GM21526 (cell line): ENCODE measurements at regions not wholly inside any gene's neighbourhood (a gene's known extent, or its start where the extent isn't known, plus 50 kb on each side); places are given as distances from the start of the nearest gene placed in this dataset.
"Not testable (repeated sequence)": the region's sequence is repeated elsewhere in the genome, so short reads cannot be mapped to it uniquely, and the experiment has no call there.

ENCODE experiments used
- ATAC-seq: cut with Tn5 transposase; IDR thresholded peaks from one replicate; pipeline ENCODE4 v1.9.1; 2021; ENCODE audit warnings: moderate library complexity; ENCODE audit not compliant: unreplicated experiment, low FRiP score

DNA sequence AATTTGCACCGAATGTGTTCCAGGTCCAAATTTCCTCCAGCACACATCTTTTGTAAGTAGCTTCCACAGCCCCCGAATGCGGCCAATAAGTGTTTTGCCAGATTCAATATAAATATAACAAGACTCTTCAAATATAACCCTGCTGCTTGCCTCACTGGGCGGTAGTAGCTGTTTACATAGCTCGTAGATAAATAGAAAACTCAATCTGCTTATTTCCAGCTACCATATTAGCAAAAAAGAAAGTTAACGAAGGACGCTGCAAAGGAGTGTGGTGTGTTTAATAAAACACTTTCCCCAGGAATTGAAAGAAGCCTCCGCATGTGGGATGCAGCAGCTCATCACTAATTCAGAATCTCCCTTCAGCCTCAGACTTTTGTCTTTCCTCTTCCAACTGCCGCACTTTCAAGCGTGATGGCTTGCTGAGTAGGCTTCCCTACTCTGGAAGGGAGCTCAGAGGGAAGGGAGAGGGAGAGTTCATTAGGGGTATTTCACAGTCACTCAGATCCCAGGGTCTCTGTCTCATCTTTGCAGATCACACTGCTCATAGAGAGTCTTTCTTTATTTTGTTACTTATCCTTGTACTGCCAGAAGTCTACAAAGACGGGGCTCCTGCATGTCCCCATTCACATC lies 367.0 kb downstream of the RND3 start:
- ATAC-seq, result no peak

DNA sequence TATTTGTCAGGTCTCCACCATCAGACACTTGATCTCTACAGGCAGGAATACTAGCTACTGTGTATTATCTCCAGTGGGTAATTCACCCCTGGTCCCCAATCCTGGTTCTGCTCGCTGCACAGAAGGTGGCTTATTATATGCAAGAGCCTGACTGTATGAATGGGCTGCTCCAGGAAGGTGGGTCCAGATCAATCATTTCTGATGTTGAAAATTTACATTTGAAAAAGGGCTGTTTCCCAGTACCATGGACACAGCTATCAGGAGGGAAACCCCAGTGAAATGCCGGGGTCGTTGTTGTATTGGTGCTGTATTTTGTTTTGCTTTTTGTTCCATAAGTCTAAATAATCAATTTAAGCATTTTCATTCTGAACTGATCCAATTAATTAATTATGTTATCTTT lies 367.6 kb downstream of the RND3 start:
- no peak for ATAC-seq

DNA sequence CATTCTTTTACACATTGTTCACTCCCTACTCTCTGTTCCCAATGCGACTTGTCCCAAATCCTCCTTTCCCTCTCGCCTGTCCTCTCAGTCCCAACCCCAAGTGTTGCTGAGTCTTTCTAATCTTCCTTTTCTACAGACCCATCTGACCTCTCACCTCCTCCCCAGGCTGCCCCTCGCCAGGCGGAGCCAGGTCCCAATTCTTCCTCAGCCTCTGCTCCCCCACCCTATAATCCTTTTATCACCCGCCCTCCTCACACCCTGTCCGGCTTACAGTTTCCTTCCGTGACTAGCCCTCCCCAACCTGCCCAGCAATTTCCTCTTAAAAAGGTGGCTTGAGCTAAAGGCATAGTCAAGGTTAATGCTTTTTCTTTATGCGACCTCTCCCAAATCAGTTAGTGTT lies 373.4 kb downstream of the RND3 start:
- ATAC-seq, result not testable (repeated sequence)

DNA sequence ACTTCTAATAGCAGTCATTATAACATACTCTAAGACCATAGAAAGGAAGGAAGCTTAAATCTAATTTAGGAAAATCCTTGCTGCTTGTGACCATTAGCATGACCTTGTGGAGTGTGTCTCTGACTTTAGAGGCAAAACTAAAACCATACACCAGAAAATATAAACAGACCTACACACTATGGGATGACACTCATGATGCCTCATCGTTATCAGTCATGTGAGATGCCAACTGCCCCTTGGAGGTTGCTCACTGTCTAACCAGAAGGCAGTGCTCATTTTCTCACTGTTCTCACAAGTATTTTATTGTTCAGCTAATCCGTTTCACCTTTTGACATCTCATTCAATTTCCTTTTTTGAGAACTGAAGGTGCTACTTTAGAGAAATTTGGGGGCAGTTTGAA lies 376.9 kb downstream of the RND3 start:
- ATAC-seq, result no peak

DNA sequence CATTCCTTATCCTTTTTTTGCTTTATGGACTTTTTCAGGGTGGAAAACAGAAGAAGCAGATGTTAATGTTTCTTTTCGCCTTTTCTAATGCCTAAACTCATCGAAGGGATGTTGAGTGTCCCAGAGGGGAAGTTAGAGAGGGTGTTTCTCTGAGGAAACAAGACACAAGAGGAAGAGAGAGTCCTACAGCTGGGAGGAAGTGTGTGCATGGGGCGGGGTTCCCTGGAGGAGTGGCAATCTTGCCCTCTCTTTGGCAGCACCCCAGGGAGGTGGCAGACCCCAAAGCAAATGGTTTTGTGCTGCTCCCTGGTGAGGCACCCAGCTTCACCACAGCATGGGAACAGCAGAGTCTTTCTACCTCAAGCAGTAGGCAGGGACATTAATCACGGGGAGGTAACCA lies 377.6 kb downstream of the RND3 start:
- ATAC-seq, result no peak

DNA sequence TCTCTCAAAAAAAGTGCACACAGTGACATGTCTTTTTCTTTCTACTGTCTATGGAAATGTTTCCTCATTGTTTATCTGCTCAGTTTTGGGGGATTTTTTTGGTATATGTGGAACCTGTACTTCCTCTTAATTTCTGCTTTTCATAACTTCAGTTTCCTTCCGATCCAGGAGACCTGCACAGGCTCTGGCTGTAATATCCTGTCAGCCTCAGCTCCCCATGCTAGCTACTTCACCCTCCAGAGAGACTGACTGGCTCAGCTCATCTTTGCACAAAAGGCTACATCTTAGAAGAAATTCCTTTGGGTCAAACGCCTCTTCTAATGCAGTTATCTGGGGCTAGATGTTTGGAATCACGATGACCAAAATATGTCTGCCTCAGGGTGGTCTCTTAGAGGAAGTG lies 378.4 kb downstream of the RND3 start:
- no peak for ATAC-seq

DNA sequence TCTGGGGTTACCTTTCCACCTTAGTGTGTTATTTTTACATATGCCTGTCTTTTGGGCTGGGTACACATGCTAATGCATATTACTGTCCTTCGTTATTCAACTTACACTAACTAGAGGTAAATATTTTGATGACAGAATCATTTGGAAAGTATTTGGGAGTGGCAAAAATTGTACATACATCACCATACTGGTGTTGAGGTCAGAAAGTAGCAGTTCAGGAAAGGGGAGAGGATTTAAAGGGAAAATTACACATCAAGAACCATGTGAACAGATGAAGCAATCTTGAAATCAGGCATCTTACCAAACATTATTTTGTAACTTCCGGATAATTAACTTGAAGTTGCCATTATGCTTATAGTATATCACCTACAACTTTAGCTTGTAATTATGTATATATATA lies 379.7 kb downstream of the RND3 start:
- ATAC-seq, result no peak

DNA sequence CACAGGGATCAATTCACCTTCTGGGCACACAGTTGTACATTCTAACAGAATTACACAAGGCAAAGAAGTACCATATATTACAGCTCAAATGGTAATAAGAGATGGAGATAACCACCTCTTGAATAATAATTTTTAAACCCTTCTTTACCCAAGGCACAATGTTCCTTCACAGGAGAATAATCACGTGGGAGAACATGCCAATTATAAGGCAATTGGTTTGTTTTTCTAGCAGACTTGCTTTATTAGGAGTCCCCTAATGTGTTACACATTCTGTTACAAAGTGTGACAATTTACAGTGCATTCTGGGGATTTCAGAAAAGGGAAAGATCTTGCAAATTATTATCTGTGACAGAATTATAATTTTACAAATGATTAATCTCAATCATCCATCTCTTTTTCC lies 380.3 kb downstream of the RND3 start:
- no peak for ATAC-seq

DNA sequence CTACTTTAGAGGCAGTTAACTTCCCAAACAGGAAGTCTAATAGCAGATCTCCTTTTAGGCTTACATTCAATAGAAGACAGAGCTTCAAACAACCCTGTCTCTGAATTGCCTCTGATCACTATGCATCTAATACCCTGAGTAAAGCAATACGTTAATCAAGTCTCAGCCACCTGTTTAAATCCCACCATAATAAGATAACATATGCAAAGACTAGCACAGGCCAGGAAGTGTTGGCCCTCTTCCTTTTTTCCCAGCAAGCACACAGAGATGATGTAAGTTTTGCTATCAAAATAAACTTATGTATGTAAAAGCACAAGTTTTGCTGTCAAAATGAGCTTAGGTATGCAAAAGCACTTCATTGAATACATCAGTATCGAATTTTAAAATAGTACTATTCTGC lies 385.5 kb downstream of the RND3 start:
- no peak for ATAC-seq

DNA sequence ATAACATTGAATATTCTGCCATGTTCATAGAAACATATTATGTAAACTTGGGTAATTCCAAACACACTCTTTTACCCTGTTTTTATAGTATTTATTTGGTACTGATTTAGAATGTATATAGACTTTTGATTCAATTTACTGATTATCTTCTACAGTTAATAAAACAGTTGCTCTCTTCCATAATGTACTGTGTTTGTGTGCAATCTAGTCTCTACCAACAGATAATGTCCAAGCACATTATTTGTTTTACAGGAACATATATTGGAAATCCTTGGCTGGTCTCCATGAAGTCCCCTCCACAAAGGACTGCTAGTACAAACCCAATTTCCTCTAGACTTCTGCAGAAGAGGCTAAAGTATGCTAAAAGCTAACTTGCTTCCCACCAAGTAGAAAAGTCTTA lies 386.6 kb downstream of the RND3 start:
- no peak for ATAC-seq

DNA sequence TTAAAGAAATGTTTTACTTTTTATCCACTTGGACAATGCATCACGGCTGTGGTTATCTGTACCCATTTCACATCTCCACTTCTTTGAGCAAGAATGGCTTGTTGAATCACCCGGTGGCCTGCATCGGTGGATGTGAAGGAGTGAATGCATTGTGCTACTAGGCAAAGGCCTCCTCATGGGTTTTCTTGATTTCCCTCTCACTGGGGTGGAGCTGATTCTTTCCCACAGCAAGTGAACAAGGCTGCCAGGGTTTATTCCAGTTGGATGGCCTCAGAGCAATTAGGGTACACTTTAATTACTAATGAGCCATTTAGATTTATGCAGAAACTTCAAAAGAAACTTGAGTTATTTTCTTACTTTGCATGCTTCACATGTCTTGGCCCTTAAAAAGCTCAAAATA lies 387.1 kb downstream of the RND3 start:
- ATAC-seq, result no peak

DNA sequence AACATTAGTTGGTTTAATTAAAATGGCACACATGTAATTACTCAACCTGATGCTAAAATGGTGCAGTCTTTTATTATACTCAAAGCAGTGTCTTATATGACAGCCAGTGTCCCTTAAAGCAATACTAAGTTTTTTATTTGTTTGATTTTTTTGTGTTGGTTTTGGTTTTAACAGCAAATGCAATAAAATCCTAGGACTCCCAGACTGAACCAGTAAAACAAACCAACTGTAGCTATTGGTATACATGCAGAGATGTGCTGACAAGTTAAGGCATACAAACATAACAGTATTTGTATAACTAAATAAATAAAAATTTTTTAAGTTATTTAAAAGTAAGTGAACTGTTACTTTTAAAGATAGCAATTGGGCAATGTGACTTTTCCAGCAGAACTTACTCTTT lies 387.7 kb downstream of the RND3 start:
- no peak for ATAC-seq

DNA sequence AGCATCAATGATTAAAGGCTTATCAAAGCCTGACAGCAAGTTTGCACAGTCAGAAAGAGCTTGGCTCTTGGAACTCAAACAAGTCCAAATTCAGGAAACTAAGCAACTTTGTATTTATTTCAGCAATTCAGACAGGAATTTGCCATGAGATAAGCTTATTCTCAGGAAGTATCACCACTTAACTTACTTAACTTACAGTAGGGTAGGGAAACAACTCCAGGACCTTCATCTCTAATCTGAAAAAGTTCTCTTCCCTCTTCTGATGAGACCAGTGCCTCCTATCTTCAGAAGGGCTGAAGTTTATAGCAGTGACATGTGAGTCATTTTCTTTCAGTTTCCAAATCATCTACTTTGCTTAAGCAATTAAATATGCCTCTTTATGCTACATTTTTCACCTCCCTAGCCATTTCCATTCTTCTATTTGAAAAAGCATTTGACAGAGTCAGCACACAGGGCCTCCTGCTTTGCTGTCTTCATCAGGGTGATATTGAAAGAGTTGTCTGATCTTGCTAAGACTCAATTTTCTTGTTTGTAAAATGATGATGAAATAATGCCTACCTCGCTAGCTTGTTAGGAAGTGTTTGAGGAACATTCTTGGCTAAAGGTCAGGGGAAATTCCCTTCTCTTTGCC lies 389.5 kb downstream of the RND3 start:
- no peak for ATAC-seq

DNA sequence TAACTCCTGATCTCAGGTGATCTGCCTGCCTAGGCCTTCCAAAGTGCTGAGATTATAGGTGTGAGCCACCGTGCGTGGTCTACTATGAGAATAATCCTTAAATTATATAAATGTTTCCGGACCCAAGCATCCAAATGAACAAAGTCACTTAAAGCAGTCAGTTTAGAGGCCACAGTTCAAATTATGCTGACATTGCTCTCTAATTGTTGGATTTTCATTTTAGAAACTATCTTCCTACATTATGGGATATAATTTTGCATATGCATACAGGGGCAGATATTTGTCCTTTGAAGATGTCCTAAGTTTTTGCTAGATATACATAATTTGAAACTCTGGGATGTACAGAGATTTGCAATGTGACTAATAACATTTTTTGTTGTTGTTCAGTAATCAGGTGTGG lies 390.1 kb downstream of the RND3 start:
- no peak for ATAC-seq

DNA sequence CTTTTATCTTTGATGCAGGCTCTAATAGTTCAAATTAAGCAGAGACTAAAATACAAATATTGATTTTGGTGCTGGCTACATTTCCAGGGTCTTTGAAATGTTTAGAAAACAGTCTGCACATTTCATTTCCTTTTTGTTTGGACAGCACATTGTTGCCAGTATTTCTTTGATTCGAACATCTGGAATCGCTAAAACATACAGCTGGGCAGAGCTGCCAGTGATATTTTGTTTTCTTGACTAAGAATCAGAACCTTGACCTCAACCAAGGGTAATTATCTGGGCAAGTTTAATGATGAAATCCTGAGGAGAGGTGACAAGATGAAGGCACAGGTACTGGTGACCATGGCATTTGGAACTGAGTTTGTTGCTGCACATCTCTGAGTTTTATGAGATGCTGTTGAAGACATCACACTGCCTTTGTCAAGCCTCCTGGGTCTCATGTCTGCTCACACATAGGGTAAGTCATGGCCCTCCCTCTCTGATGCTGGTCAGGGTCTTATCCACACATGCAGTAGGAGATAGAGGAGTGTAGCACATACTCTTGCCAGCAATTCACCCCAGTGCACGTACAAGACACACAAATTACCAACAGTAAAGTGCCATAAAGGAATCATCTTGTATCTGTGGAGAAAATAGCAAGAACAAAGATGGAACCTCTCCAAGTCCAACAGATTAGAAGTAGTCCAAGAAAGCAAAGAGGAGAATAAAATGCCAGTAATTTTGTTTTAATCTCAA lies 391.9 kb downstream of the RND3 start:
- no peak for ATAC-seq

DNA sequence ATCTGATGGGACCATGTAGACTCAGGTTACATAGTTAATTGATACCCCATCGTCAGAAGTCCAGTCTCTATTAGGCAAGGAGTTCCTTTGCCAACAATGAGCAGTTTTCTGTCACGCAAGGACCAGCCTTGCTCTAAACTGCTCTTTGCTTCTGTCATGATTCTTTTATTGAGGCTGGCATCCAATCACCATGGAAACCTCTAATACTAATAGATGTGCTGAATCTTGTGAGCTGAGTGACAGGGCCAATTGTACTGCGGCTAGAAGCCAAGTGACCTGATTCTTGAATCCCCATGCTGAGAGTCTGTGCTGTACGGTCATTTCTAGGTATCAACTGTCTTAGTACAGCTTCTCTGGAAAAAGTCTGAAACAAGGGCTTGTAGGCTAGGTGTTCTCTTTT lies 395.6 kb downstream of the RND3 start:
- no peak for ATAC-seq

DNA sequence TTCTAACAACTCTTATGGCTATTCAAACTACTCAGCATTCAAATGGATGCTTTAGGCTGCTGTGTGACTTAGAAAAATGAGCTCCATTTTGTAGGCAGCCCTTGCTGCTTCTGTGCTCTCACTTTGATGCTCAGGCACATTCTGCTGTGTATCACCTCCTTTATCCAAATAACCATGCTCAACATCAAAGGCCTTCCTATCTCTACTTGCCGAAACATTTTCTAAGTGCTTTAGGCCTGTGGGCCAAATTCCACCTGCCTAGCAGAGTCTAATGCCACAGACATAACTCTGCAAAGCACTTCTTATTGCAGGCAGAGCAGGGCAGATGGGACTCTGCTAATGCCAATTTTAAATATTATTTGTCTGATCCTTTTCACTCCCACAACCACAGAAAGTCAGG lies 397.4 kb downstream of the RND3 start:
- ATAC-seq, result no peak

DNA sequence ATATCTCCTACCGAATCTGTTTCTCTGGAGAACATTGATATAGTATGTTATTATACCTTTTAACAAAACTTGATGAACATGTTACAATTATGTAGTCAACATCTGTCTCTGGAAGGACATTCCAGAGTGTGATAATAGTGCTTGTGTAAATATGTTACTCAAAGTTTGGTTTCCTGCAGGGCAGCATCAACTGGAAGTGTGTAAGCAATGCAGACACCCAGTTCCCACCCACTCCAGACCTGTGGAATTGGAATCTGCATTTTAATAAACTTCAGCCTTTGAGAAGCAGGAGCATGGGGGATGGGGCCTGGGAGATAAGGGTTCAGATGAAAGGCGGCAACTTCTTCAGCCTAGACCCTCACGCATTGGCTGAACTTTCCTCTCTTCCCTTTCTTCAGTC lies 398.9 kb downstream of the RND3 start:
- no peak for ATAC-seq

DNA sequence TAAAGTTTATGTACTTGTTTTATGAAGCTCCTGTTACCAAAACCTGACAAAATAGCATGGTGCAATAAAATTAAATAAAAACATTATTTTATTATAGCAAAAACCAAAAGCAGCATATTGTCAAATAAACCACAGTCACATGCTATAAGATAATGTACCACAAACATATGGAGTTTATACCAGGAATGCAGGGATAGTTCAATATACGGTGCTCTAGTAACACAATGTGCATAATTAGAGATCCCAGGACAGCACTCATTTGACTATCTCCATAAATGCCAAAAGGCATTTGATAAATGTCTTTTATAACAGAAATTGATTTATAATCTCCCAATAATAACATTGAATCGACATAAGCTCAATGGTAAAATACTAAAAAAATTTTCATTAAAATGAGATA lies 402.0 kb downstream of the RND3 start:
- no peak for ATAC-seq

DNA sequence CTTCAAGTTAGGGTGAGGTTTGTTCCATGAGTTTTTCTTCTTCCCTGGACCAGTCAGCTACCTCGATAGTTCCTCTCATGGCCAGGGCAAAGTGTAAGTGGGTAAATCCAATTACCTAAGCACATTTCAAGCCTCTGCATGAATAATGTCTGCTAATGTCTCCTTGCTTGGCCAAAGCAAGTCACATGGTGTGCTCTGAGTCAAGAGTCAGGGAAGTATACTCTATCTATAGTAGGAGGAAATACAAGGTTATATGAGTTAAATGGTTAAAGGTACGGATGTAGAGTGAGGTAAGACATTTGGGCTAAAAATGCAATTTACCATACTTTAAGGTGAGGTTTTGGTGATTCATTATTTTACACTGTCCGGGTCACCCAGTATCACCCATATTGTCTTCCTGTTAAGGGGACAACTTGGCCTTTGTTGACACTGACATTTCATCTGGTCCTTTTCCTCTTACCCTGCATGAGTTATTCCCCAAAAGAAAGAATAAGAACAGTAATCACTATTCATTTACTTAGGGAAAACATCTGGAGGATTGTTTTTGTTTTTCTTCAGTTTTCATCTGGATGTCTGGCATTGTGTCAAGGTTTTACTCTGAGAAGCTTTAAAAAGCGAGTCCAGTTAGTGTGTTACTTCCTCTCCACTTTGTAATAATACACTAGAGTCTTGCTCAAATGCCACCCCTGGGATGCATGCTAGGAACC lies 405.5 kb downstream of the RND3 start:
- no peak for ATAC-seq

DNA sequence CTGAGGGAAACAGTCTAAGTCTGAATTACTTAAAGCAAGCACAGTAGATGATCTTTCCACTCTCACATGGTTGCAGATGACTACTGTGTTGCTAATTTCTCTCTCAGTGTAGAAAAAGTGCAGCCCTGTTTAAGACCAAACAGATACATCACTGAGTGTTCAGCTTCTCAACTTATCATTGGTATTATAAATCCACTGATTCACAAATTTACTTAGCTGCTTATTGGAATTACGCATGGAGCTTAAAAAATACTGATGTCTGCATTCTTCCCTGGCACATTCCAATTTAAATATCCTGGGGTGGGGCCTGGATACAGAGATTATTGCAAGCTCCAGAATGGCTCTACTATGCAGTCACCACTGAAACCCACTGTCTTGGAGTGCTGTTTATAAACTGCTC lies 411.2 kb downstream of the RND3 start:
- ATAC-seq, result no peak

DNA sequence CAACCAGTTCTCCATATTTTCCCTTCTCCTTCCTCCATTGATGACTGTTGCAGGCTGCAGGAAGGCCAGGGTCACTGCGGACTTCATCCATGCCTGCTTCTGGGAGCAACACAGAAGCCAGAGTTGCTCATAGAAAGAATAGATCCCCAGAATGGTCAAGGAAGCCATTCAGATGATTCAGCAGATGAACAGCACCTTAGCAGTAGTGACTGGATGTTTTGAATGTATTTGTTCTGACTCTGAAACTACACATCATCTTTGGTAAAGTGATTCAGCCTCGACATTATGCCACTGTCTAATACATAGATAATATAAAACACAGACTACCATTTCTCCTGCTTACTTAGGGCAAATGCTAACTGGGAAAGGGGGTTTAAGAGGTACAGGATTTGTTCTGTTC lies 411.6 kb downstream of the RND3 start:
- no peak for ATAC-seq
